SK-N-SH treated with all-trans-retinoic acid at 6 μM for 48 hours (cell line): ENCODE measurements at regions not wholly inside any gene's neighbourhood (a gene's known extent, or its start where the extent isn't known, plus 50 kb on each side); places are given as distances from the start of the nearest gene placed in this dataset.

Experiments used
- CSDC2 ChIP-seq: fragments of 250-450 bp; sonication (Bioruptor Pico); IDR thresholded peaks from 2 replicates; pipeline ENCODE4 v1.5.0; 2020; ENCODE audit warnings: mild to moderate bottlenecking, moderate library complexity
- GLIS3 ChIP-seq: fragments of 250-450 bp; sonication (Bioruptor Pico); IDR thresholded peaks from 2 replicates; pipeline ENCODE4 v1.5.0; 2020; ENCODE audit warnings: mild to moderate bottlenecking, moderate library complexity
- ISL1 ChIP-seq: fragments of 250-450 bp; sonication (Bioruptor Pico); IDR thresholded peaks from 2 replicates; pipeline ENCODE4 v2.1.2; 2022; ENCODE audit warnings: mild to moderate bottlenecking, moderate library complexity
- RARB ChIP-seq: fragments of 250-450 bp; sonication (Bioruptor Pico); IDR thresholded peaks from 2 replicates; pipeline ENCODE4 v1.8.0; 2021; ENCODE audit warnings: mild to moderate bottlenecking, moderate library complexity
- SNAI2 ChIP-seq: fragments of 250-450 bp; sonication (Bioruptor Pico); IDR thresholded peaks from 2 replicates; pipeline ENCODE4 v1.5.0; 2020; ENCODE audit warnings: mild to moderate bottlenecking, moderate library complexity
- ZC3H10 ChIP-seq: fragments of 250-450 bp; sonication (Bioruptor Pico); IDR thresholded peaks from 2 replicates; pipeline ENCODE4 v1.5.1; 2021; ENCODE audit warnings: mild to moderate bottlenecking, moderate library complexity
- ZFP3 ChIP-seq: fragments of 250-450 bp; sonication (Bioruptor Pico); IDR thresholded peaks from 2 replicates; pipeline ENCODE4 v1.5.0; 2020; ENCODE audit warnings: mild to moderate bottlenecking, moderate library complexity
- ZFP30 ChIP-seq: fragments of 450-650 bp; formaldehyde crosslinking; IDR thresholded peaks from 2 replicates; pipeline ENCODE4 v1.5.0; 2022; ENCODE audit warnings: mild to moderate bottlenecking, moderate library complexity
- ZNF565 ChIP-seq: fragments of 450-650 bp; formaldehyde crosslinking; conservative IDR thresholded peaks from 2 replicates; pipeline ENCODE4 v1.5.0; 2020; ENCODE audit warnings: low read depth, mild to moderate bottlenecking, moderate library complexity
- ZNF70 ChIP-seq: fragments of 450-650 bp; formaldehyde crosslinking; IDR thresholded peaks from 2 replicates; pipeline ENCODE4 v1.5.0; 2020; ENCODE audit warnings: mild to moderate bottlenecking, moderate library complexity
- ZNF8 ChIP-seq: fragments of 450-650 bp; formaldehyde crosslinking; IDR thresholded peaks from 2 replicates; pipeline ENCODE4 v1.5.0; 2020; ENCODE audit warnings: mild to moderate bottlenecking, moderate library complexity
- TF ChIP-seq, protein P1 (sequence below): fragments of 250-450 bp; sonication (Bioruptor Pico); IDR thresholded peaks from 2 replicates; pipeline ENCODE4 v1.8.0; 2020; ENCODE audit warnings: mild to moderate bottlenecking, moderate library complexity, borderline replicate concordance
- TF ChIP-seq, protein P2 (sequence below): fragments of 250-450 bp; sonication (Bioruptor Pico); IDR thresholded peaks from 2 replicates; pipeline ENCODE4 v1.5.1; 2021; ENCODE audit warnings: mild to moderate bottlenecking, moderate library complexity
- TF ChIP-seq, protein P3 (sequence below): fragments of 250-450 bp; sonication (Bioruptor Pico); IDR thresholded peaks from 2 replicates; pipeline ENCODE4 v1.8.0; 2021; ENCODE audit warnings: low read depth, mild to moderate bottlenecking, moderate library complexity, borderline replicate concordance

DNA sequence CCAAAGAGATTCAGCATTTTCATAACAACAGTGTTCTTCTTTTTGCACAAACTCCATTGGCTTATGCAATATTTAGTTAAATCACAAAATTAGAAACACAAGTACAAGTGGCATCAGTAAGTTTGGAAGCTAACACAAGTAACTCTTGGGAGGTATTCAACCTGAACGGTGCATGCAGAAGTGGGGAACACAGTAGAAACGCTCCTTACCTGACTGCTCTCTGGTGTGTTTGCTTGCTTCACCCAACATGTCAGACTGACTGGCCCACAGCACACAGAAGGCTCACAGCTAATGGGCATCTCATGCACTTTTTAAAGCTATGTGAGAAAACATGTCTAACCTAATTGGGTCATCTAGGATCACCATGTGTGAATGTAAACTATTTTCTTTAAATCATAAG lies 133.6 kb downstream of the MAGEB17 start:
- TF ChIP-seq ZFP3 = no peak
- TF ChIP-seq ZC3H10 = no peak
- no peak for TF ChIP-seq RARB (CRISPR knock-in tag)
- TF ChIP-seq SNAI2 (CRISPR knock-in tag) = no peak
- TF ChIP-seq ISL1 (CRISPR knock-in tag) = no peak
- no peak for TF ChIP-seq ZNF70 (CRISPR knock-in tag)
- TF ChIP-seq CSDC2 (CRISPR knock-in tag) = no peak
- TF ChIP-seq, protein P1, sequence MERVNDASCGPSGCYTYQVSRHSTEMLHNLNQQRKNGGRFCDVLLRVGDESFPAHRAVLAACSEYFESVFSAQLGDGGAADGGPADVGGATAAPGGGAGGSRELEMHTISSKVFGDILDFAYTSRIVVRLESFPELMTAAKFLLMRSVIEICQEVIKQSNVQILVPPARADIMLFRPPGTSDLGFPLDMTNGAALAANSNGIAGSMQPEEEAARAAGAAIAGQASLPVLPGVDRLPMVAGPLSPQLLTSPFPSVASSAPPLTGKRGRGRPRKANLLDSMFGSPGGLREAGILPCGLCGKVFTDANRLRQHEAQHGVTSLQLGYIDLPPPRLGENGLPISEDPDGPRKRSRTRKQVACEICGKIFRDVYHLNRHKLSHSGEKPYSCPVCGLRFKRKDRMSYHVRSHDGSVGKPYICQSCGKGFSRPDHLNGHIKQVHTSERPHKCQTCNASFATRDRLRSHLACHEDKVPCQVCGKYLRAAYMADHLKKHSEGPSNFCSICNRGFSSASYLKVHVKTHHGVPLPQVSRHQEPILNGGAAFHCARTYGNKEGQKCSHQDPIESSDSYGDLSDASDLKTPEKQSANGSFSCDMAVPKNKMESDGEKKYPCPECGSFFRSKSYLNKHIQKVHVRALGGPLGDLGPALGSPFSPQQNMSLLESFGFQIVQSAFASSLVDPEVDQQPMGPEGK (CRISPR knock-in tag) = no peak
- TF ChIP-seq, protein P2, sequence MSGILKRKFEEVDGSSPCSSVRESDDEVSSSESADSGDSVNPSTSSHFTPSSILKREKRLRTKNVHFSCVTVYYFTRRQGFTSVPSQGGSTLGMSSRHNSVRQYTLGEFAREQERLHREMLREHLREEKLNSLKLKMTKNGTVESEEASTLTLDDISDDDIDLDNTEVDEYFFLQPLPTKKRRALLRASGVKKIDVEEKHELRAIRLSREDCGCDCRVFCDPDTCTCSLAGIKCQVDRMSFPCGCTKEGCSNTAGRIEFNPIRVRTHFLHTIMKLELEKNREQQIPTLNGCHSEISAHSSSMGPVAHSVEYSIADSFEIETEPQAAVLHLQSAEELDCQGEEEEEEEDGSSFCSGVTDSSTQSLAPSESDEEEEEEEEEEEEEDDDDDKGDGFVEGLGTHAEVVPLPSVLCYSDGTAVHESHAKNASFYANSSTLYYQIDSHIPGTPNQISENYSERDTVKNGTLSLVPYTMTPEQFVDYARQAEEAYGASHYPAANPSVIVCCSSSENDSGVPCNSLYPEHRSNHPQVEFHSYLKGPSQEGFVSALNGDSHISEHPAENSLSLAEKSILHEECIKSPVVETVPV = no peak
- TF ChIP-seq ZNF8 (CRISPR knock-in tag) = no peak
- TF ChIP-seq, protein P3, sequence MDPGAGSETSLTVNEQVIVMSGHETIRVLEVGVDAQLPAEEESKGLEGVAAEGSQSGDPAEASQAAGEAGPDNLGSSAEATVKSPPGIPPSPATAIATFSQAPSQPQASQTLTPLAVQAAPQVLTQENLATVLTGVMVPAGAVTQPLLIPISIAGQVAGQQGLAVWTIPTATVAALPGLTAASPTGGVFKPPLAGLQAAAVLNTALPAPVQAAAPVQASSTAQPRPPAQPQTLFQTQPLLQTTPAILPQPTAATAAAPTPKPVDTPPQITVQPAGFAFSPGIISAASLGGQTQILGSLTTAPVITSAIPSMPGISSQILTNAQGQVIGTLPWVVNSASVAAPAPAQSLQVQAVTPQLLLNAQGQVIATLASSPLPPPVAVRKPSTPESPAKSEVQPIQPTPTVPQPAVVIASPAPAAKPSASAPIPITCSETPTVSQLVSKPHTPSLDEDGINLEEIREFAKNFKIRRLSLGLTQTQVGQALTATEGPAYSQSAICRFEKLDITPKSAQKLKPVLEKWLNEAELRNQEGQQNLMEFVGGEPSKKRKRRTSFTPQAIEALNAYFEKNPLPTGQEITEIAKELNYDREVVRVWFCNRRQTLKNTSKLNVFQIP = no peak
- no peak for TF ChIP-seq ZNF565 (CRISPR knock-in tag)
- no peak for TF ChIP-seq ZFP30
- TF ChIP-seq GLIS3 (CRISPR knock-in tag) = no peak
